ENCODE measurements at regions not wholly inside any gene's neighbourhood (a gene's known extent, or its start where the extent isn't known, plus 50 kb on each side); places are given as distances from the start of the nearest gene placed in this dataset.

DNA sequence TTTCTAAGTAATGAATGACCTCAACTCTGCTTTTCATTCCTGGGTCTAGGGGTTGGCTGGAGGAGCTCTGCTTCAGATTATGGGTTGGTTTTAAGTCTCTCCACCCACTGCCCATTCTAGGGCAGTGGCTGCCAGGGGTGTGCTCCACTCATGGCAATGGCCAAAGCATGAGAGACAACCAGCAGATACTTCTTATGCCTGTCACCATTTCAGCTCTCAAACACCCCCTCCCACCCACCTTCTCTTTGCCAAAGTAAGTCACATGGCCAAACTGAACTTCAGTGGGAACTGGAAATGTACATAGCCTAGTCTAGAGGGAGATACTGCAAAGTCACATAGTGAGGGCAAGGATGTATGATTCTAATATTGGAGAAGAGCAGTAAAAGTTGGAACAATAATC, 285.3 kb downstream of the RPLP1 start:
- TF ChIP-seq, protein P1, sequence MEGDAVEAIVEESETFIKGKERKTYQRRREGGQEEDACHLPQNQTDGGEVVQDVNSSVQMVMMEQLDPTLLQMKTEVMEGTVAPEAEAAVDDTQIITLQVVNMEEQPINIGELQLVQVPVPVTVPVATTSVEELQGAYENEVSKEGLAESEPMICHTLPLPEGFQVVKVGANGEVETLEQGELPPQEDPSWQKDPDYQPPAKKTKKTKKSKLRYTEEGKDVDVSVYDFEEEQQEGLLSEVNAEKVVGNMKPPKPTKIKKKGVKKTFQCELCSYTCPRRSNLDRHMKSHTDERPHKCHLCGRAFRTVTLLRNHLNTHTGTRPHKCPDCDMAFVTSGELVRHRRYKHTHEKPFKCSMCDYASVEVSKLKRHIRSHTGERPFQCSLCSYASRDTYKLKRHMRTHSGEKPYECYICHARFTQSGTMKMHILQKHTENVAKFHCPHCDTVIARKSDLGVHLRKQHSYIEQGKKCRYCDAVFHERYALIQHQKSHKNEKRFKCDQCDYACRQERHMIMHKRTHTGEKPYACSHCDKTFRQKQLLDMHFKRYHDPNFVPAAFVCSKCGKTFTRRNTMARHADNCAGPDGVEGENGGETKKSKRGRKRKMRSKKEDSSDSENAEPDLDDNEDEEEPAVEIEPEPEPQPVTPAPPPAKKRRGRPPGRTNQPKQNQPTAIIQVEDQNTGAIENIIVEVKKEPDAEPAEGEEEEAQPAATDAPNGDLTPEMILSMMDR (IDR thresholded peaks at IDR 0.05; ENCODE audit: borderline replicate concordance, extremely low read depth, low read length, poor library complexity, severe bottlenecking), result no peak
- TF ChIP-seq EZH2 (IDR thresholded peaks at IDR 0.05; ENCODE audit: borderline replicate concordance, low read depth, low read length, severe bottlenecking), result no peak
